ENCODE measurements at regions not wholly inside any gene's neighbourhood (a gene's known extent, or its start where the extent isn't known, plus 50 kb on each side); places are given as distances from the start of the nearest gene placed in this dataset.

GRCh38 chr17:71713846-71714245 is 407.0 kb upstream of the SOX9 start:
- no peaks in the 10 kb centered on the region for H3K9me2 ChIP-seq (replicated peaks; ENCODE audit: low read depth, low read length)
- TF ChIP-seq, protein P1, sequence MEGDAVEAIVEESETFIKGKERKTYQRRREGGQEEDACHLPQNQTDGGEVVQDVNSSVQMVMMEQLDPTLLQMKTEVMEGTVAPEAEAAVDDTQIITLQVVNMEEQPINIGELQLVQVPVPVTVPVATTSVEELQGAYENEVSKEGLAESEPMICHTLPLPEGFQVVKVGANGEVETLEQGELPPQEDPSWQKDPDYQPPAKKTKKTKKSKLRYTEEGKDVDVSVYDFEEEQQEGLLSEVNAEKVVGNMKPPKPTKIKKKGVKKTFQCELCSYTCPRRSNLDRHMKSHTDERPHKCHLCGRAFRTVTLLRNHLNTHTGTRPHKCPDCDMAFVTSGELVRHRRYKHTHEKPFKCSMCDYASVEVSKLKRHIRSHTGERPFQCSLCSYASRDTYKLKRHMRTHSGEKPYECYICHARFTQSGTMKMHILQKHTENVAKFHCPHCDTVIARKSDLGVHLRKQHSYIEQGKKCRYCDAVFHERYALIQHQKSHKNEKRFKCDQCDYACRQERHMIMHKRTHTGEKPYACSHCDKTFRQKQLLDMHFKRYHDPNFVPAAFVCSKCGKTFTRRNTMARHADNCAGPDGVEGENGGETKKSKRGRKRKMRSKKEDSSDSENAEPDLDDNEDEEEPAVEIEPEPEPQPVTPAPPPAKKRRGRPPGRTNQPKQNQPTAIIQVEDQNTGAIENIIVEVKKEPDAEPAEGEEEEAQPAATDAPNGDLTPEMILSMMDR (conservative IDR thresholded peaks at IDR 0.05; ENCODE audit: low read length): no peak
- no peak for TF ChIP-seq EZH2phosphoT487 (IDR thresholded peaks at IDR 0.05; ENCODE audit: borderline replicate concordance)

DNA sequence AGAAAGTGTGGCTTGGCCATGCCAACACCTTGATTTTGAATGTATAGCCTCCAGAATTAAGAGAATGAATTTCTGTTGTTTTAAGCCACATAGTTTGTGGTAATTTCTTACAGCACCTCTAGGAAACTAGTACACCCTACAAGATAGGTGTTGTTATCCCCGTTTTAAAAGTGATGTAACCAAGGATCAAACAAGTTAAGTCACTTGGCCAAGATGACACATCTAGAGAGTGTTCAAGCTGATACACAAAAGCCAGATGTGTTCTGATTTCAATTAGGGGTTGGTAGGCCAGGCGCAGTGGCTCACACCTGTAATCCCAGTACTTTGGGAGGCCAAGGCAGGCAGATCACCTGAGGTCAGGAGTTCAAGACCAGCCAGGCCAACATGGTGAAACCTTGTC is 396.5 kb upstream of the SOX9 start:
- H3K9me3 ChIP-seq (ENCODE audit: insufficient read depth, low read depth, low read length): 0 out of 2 replicates have a peak, but pooled peaks cover 4% of the 10 kb centered on the region
- no peaks in the 10 kb centered on the region for H3K79me2 ChIP-seq (ENCODE audit: insufficient read depth, low read length)
- no peaks in the 10 kb centered on the region for H3K27me3 ChIP-seq (ENCODE audit: insufficient read depth, low read length, poor library complexity, severe bottlenecking)
- H3K9ac ChIP-seq (ENCODE audit: low read depth, low read length, poor library complexity, severe bottlenecking): no peak overlapping the region
- no peaks in the 10 kb centered on the region for H3K36me3 ChIP-seq (ENCODE audit: insufficient read depth, low read length)
- no peaks in the 10 kb centered on the region for H4K20me1 ChIP-seq (ENCODE audit: insufficient read depth, low read length, poor library complexity, severe bottlenecking)
- no peaks in the 10 kb centered on the region for H3F3A ChIP-seq (ENCODE audit: low read depth)
- H3K4me1 ChIP-seq (ENCODE audit: insufficient read depth, low read length, poor library complexity, severe bottlenecking): no peaks in the 10 kb centered on the region
- H3K9me2 ChIP-seq (replicated peaks; ENCODE audit: low read depth, low read length): no peaks in the 10 kb centered on the region
- TF ChIP-seq EZH2phosphoT487 (IDR thresholded peaks at IDR 0.05; ENCODE audit: borderline replicate concordance): no peak
- TF ChIP-seq, protein P1 (conservative IDR thresholded peaks at IDR 0.05; ENCODE audit: low read length): no peak
- no peak overlapping the region for H3K4me3 ChIP-seq (ENCODE audit: low read length, poor library complexity, severe bottlenecking)
- no peak overlapping the region for H2AFZ ChIP-seq (ENCODE audit: low read length)
- no peak overlapping the region for H3K4me2 ChIP-seq (ENCODE audit: low read depth, low read length, poor library complexity, severe bottlenecking)

More at GRCh38 chr17:71713846-71714245, 407.0 kb upstream of the SOX9 start:
- no peaks in the 10 kb centered on the region; the same call in 1 of the 2 replicates for H3K9me3 ChIP-seq (ENCODE audit: insufficient read depth, low read depth, low read length)
- H3K4me3 ChIP-seq (ENCODE audit: low read length, poor library complexity, severe bottlenecking): no peak overlapping the region
- no peak overlapping the region for H3K4me2 ChIP-seq (ENCODE audit: low read depth, low read length, poor library complexity, severe bottlenecking)
- no peaks in the 10 kb centered on the region for H3K36me3 ChIP-seq (ENCODE audit: insufficient read depth, low read length)
- no peaks in the 10 kb centered on the region for H4K20me1 ChIP-seq (ENCODE audit: insufficient read depth, low read length, poor library complexity, severe bottlenecking)
- no peaks in the 10 kb centered on the region for H3K4me1 ChIP-seq (ENCODE audit: insufficient read depth, low read length, poor library complexity, severe bottlenecking)
- no peaks in the 10 kb centered on the region for H3F3A ChIP-seq (ENCODE audit: low read depth)
- no peak overlapping the region for H2AFZ ChIP-seq (ENCODE audit: low read length)
- H3K27me3 ChIP-seq (ENCODE audit: insufficient read depth, low read length, poor library complexity, severe bottlenecking): no peaks in the 10 kb centered on the region
- H3K9ac ChIP-seq (ENCODE audit: low read depth, low read length, poor library complexity, severe bottlenecking): no peak overlapping the region
- no peaks in the 10 kb centered on the region for H3K79me2 ChIP-seq (ENCODE audit: insufficient read depth, low read length)

DNA sequence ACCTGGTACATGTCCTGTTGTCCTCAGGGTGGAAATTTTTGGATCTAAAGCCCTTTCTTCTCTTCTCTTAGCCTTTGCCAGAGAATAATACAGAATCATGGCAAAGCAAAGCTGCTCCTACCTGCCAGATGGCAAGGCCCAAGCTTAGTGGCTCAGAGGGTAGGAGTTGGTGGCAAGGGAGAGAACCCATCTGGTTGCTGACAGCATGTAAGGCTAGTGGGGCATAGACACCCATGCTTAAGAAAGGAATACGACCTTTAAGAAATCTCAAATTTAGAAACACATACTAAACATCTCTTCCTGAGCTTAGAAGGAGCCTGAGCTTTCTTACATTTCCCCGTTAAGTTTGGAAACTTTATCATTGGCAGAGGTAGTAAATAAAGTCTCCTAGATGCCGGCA is 395.0 kb upstream of the SOX9 start:
- Histone ChIP-seq H3K9ac (ENCODE audit: low read depth, low read length, poor library complexity, severe bottlenecking) (no peak overlapping the region), H3K9me2 (replicated peaks; ENCODE audit: low read depth, low read length) (no peaks in the 10 kb centered on the region), H3K4me3 (ENCODE audit: low read length, poor library complexity, severe bottlenecking) (no peak overlapping the region), H3K4me1 (ENCODE audit: insufficient read depth, low read length, poor library complexity, severe bottlenecking) (no peaks in the 10 kb centered on the region), H3K4me2 (ENCODE audit: low read depth, low read length, poor library complexity, severe bottlenecking) (no peak overlapping the region), H3K36me3 (ENCODE audit: insufficient read depth, low read length) (no peaks in the 10 kb centered on the region), H2AFZ (ENCODE audit: low read length) (no peak overlapping the region), H3K27me3 (ENCODE audit: insufficient read depth, low read length, poor library complexity, severe bottlenecking) (no peaks in the 10 kb centered on the region), H3K79me2 (ENCODE audit: insufficient read depth, low read length) (no peaks in the 10 kb centered on the region), H4K20me1 (ENCODE audit: insufficient read depth, low read length, poor library complexity, severe bottlenecking) (no peaks in the 10 kb centered on the region), H3K9me3 (ENCODE audit: insufficient read depth, low read depth, low read length) (peaks cover 9% of the 10 kb centered on the region; the same call in 1 of the 2 replicates), H3F3A (ENCODE audit: low read depth) (no peaks in the 10 kb centered on the region)
- TF ChIP-seq EZH2phosphoT487 (IDR thresholded peaks at IDR 0.05; ENCODE audit: borderline replicate concordance): no peak
- TF ChIP-seq, protein P1 (conservative IDR thresholded peaks at IDR 0.05; ENCODE audit: low read length): no peak

All from Loucy (cell line).